HCEC 1CT (cell line): ENCODE measurements at regions not wholly inside any gene's neighbourhood (a gene's known extent, or its start where the extent isn't known, plus 50 kb on each side); places are given as distances from the start of the nearest gene placed in this dataset.
"Not testable (repeated sequence)": the region's sequence is repeated elsewhere in the genome, so short reads cannot be mapped to it uniquely, and the experiment has no call there.

Source experiments
- DNase-seq: peaks from one replicate; pipeline ENCODE4 v3.0.0-alpha.2; 2017

DNA sequence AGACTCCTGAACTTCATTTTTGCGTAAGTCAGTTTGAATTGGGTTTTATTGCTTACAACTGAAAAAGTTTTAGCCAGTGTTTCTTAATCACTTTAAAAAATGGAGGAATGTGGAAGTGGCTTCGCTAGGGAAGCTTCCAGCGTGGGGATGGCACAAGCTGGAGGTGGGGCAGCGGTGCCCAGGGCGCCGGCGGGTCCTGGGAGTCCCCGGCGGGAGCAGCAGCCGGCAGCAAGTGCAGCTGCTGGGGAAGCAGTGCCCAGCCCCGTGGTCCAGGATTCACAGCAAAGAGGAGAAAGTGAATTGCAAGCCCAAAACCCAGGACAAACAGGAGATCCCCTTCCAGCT, 301.8 kb upstream of the PROK2 start:
- DNase-seq = no peak

DNA sequence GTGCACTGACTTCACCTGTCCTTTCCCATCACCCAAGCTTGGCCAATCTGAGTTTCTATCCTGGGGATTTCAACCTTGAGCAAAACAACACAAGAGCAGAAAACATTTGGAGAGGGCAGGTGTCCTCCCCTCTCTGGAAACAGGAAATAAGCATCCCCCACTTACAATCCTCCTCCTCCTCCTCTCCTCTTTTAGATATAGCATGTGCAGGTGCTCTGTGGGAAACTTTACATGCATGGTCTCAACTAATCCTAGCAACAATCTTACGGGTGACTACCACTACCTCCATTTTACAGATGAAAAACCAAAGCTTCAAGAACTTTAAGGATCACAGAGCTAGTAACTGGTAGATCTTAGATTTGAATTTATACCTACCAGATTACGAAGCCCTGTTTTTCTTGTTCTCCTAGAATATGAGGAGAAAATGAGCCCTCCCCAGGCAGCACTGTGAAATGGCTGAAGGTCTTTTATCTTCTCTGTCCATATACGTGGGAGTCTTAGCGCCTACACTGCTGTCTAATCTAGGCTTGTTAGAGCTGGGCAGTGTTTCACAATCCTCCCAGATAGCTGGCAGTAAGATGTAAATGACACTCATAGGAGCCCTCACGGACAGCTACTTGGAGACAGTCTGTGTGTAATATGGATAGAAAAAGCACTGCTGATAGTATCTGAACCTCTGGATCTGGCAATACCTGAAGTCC, 301.2 kb upstream of the PROK2 start:
- DNase-seq = no peak

DNA sequence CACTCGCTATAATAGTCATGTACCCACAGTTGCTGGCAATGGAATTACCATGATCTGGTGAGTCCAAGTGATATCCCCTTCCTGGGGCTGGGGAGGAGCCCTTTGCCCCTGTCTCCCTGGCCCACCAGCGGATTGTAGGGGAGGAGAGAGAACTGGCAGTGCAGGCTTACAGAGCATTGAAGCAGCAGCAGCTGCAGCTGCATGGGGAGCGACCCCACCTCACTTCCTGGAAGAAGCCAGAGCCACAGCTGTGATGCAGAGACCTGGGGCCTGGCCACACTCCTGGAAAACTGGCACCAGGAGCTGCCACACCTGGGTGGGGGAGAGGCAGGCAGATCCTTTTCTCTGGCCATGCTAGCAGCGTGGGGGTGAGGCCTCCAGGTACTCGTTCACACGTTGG, 300.1 kb upstream of the PROK2 start:
- DNase-seq = no peak

DNA sequence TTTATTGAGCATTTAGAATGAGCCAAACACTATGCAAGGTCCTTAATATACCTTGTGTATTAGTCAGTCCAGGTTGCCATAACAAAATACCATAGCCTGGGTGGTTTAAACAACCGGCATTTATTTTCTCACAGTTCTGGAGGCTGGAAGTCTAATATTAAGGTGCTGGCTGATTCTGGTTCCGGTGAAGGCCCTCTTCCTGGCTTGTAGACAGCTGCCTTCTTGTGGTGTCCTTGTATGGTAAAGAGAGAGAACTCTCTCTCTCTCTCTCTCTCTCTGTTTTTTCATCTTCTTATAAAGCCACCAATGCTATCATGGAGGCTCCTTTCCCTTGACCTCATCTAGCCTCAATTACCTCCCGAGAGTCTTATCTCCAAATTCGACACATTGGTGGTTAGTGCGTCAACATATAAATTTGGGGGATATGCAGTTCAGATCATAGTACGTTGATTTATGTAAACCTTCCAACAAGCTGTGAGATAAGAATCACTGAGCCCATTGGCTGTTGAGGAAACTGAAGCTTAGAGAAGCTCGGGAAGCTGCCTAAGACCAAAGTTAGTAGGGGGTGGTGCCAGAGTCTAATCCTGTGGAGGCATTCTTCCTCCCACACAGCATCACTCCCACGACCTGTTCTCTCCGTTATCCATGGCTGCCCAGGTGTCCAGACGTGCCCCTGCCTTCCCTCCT, 298.0 kb upstream of the PROK2 start:
- no peak for DNase-seq

DNA sequence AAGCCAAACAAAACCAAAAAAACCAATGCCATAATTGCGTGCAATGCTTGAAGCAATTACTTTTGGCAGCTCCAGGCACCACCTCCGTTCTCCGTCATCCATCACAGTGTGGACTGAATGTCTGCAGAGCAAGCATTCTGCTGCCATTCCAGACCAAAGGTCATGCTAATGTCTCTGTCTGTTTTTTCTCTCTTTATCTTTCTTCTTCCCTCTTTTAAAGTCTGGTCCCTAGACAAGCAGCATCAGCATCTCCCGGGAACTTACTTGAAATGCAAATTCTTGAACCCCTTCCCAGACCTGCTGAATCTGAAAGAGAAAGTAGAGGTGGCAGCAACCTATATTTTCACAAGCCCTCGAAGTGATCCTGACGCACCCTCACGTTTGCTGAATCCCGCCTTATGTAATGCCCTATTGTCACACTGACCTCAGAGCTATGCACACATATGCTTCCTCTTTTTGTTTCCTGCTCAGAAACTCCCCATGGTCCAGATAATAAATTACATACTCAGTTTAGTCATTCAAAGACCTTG, 297.3 kb upstream of the PROK2 start:
- DNase-seq = no peak

DNA sequence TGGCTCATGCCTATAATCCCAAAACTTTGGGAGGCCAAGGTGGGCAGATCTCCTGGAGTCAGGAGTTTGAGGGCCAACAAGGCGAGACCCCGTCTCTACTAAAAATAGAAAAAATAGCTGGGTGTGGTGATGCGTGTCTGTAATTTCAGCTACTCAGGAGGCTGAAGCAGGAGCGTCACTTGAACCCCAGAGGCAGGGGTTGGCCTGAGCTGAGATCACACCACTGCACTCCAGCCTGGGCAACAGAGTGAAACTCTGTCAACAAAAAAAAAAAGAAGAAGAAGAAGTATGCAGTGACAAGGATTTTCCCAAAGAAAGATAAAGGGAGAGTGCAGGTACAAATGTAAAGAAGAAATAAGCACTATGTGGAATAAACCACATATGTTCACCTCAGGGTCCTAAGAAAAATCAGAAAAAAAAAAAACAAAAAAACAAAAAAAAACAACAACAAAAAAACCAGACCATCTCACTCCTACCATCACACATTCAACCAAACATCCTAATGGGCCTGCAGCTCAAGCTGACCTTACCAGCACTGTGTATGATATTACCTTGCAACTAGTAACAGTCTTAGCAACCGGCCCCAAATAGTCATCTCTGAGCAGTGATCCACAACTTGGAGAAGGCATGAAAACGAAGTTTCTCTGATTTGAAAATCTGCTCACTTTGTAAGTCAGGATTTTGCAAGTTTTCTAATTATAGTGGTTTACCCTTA, 296.7 kb upstream of the PROK2 start:
- DNase-seq = no peak

DNA sequence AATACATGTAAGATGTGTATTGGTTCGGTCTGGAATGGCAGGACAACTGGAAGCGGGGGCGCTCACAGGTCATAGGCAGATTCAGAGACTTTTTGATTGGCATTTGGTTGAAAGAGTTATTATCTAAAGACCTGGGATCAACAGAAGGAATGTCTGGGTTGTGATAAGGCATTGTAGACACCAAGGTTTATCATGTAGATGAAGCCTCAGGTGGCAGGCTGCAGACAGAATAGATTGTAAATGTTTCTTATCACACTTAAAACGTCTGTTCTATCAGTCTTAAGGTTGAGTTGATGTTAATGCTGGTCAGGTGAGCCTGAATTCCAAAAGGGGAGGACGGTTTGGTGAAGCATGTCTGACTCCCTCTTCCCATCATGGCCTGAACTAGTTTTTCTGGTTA, 295.9 kb upstream of the PROK2 start:
- DNase-seq = no peak

DNA sequence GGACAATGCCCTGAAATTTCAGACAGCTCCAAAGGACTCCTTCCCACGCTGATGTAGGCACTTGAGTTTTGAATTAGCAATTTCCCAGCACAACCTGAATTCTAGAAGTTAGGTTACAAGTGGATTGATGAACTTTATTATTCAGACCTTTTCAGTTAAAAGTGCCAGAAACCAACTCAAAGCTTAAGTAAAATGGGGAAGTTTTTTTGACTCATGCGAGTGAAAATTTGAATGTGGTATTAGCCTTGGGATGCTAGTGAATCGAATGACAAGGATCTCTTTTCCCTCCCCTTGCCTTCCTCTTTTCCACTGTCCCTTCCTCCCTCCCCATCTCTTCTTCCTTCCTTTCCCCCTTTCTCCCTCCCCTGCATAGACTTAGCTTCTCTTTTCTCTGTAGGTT, 295.1 kb upstream of the PROK2 start:
- no peak for DNase-seq

DNA sequence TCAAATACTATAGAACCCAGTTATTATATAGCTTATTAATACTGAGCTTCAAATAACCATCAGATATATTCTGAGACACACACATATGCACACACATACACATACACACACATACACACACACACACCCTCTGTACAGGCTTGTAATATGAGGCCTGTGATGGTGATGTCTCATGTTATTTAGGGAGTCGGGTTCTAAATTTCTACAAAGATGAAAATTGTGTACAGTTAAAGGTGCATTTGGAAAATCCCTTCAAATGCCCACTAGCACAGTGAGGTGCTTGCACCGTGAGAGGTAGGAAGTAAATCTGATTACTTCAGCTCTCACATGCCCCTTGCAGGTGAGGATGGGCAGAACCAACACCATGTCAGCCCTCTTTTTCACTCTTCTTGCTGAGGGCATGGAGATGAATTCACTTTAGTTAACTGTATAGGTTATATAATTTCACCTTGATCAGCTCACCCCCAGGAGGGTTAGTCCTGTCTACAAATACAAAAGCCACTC, 294.5 kb upstream of the PROK2 start:
- DNase-seq = no peak

DNA sequence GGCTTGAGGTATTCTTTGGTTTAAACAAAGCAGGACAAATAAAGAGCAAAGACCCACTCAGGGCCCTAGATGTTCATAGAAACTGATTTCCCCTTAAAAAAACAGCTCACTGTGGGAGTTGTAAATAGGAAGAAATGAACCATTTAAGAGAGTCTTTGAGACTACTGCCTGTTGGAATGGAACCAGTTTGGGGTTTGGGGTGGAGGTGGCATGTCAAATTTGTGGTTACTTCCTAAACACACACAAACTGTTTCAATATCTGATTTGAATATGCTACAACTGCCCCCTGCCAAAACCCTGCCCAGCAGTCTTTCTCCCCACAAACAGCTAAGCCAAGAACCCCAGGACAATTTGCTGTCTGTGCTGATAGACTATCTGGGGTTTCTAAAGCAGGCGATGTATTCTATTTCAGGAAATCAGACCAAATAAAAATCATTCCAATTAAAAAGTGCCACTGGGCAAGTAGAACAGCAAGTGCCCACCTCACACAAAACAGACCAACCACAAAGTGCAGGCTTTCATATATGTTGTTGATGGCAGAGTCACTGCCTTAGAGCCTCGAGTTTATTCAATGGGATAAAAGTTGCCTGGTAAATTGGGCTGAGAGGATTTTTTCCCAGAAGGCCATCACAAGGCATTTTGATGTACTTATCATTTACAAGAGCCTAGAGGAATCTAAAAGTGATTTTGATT, 293.9 kb upstream of the PROK2 start:
- DNase-seq = no peak

DNA sequence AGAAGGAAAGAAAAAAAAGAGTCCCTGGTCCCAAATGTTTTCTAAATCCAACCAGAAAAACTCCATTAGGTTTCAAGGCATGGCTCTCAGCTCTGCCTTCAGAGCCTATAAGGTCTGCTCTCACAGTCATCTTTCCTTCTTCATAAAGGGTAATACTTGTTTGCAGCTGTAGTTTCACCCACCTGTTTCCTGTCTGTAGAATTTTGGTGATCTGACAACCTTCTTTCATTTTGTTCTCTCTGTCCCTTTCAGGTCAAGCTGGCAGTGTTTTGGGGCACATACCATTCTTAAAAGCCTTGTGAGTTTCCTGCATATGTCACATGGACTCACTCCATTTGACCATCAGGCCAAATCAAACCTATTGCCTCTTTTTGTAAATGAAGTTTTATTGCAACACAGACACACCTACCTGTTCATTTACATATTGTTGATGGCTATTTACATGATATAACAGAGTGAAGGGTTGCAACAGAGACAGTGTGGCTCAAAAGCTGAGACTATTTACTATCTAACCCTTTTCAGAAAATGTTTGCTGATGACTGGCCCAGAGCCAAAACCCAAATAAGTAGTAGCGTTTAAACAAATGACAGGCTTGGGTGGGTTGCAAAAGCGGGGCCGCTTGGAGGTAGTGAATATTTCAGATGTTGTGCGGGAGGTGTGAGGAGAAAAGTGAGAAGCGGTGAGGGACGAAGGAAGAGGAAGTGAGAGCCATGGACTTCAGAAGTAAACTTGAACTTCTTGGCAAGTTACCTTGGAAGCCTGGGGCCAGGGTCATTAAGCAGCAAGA, 292.7 kb upstream of the PROK2 start:
- no peak for DNase-seq

DNA sequence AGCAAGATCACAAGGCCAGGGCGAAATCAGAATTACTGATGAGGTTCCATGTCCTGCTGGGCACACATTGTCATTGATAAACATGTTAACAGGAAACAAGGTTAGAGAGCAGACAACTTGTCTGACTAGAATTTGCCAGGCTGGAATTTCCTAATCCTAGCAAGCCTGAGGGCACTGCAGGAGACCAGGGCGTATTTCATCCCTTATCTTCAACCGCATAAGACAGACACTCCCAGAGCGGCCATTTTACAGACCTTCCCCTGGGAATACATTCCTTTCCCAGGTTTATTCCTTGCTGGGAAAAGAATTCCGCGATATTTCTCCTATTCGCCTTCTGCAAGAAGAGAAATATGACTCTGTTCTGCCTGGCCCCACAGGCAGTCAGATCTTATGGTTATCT, 290.9 kb upstream of the PROK2 start:
- not testable (repeated sequence) for DNase-seq

DNA sequence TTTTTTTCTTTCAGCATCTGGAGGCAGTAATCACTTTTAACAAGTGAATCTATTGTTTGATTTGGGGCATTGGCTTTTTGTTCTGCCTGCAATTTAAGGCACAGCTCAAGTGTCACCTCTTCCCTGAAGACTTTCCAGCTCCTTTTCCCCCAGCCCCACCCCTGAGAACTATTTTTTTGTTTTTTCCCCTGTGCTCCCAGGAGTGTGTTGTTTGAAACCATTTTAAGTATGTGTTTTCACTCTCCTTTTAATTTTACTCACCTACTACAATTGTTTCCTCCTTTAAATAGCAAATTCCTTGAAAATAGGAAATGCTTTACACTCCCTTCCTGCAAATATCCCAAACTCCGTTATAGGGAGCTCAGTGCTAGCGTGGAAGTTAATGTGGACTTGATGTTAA, 286.7 kb upstream of the PROK2 start:
- no peak for DNase-seq

DNA sequence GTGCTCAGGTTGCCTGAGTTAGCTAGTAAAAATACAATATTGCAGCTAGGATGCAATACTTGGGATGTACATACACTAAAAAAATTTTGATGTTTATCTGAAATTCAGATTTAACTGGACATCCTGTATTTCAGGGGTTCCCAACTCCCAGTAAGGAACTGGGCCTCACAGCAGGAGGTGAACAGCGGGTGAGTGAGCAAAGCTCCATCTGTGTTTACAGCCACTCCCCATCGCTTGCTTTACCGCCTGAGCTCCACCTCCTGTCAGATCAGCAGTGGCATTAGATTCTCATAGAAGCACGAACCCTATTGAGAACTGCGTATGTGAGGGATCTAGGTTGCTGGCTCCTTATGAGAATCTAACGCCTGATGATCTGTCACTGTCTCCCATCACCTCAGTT, 285.1 kb upstream of the PROK2 start:
- DNase-seq = no peak

DNA sequence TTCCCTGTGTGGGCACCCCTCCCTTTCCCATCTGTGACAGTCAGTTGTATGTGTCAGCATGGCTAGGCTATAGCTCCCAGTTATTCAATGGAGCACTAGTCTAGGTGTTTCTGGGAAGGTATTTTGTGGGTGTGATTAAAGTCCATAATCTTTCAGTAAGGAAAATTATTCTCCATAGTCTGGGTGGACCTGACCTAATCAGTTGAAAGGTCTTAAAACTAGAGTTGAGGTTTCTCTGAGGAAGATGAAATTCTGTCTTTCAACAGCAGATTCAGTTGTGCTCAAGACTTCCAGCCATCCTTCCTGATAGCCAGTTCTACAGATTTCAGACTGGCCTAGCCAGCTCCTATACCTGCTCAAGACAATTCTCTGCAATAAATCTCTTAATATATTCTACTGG, 284.6 kb upstream of the PROK2 start:
- no peak for DNase-seq

DNA sequence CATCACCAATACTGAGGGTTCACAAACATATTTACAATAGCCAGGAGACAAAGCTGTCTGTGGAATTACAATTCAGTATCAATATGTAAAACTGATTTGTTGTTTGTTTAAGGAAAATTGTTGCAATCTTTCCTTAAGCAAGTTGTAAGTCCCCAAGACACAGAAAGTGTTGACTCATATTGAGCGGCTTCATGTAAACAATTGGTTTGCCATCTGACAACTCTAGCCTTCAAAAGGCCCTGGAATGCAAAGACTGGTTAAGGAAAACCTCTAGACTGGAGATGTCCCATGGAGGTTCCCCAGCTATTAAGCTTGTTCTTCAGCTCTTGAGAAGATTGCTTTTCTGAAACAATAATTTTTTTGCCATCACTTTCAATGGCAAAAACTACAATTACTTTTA, 283.7 kb upstream of the PROK2 start:
- peak; percentile 64 for DNase-seq

DNA sequence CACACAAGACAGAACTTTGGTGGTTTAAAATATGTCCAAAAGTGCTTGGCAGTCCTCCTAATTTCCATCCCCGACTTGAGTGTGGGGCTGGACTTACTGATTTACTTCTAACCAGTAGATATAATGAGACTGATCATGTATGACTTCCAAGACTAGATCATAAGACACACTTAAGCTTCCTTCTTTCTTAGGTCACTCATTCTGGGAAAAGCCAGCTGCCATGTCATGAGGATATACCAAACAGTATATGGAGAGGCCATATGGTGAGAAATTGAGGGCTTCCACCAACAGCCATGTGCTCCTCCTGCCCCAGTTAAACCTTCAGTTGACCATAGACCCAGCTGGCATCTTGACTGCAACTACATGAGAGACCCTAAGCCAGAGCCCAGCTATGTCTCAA, 282.8 kb upstream of the PROK2 start:
- no peak for DNase-seq

DNA sequence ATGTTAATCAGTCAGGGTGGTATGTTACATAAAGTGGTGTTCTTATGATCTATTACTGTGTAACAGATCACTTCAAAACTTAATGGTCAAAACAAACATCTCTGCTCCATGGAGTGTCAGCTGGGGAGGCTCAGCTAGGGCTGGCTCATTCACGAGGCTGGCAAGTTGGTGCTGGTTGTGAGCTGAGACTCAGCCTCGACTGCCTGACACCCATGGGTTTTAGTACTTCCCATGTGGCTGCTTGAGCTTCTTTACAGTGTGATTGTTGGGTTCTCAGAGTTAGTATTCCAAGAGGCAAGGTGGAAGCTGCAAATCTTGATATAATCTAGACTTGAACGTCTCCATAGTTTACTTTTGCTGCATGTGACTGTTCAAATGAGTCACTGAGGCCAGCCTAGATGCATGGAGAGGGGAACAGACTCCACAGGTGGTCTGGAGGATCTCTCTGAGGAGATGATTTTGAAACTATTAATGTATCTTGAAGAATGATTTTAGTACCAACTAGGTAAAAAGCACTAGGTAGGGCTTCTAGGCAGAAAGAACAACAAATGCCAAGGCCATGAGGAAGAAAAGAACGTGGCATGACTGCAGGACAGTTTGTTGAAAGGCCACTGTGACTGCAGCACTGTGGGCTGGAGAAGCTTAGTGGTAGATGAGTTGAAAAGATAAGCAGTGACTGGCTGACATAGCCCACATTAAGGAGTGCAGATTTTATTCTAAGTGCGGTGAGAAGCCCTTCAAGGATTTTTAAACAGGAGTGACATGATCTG, 281.1 kb upstream of the PROK2 start:
- no peak for DNase-seq

DNA sequence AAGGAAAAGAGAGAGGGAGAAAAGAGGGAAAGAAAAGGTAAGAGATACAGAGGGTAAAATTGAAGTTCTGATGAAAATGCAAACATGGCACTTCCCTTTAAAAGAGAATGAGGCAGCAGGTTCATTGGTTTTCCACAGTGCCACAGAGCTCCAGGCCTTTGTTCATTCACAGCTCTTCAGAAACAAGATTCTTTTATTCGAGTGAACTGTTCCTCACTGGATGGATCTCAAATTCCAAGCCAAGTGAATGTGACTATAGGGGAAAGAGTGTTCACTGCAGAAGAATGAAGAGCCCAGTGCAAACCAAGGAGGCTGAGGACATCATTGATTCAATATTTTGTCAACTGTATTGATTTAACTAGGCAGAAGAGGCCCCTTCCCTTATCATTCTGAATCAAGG, 280.3 kb upstream of the PROK2 start:
- no peak for DNase-seq

DNA sequence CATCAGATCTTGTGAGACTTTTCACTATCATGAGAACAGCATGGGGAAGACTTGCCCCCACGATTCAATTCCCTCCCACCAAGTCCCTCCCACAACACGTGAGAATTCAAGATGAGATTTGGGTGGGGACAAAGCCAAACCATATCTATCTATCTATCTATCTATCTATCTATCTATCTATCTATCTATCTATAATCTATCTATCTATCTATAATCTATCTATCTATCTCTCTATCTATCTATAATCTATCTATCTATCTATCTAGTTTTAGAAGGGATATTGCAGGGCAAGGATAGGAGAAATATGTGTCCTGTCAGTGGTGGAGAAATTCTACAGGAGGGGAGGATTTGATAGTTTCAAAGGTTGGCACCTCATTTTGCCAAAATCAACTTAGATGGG, 279.8 kb upstream of the PROK2 start:
- DNase-seq = not testable (repeated sequence)

DNA sequence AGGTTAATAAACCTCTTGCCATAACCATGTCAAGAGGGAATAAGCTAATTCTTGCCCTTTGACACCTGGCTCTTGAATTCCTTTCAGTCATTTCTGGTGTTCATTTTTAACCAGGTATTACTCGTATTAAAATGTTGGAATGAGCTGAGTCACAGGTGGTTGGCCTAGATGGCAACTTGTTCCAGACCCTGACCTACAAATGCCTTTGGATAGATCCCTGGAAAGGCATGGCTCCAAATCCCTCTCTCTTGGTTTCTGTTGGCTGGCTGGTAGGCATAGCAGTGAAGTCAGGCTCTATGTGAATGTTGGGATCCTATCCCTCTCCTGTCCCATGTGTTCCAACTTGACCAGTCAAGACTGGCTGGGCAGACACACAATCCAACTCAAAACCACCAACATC, 277.1 kb upstream of the PROK2 start:
- no peak for DNase-seq
